Trophoblast cell (in vitro differentiated cells and primary cell): ENCODE measurements at regions not wholly inside any gene's neighbourhood (a gene's known extent, or its start where the extent isn't known, plus 50 kb on each side); places are given as distances from the start of the nearest gene placed in this dataset.

ENCODE experiments used
- DNase-seq, 2 donors: peaks; one replicate each; pipeline ENCODE4 v3.0.0-alpha.2; 2016
- H2AFZ ChIP-seq: 2 replicates; pipeline ENCODE4 v1.6.1; 2013; ENCODE audit warnings: low read length, moderate library complexity, mild to moderate bottlenecking; ENCODE audit not compliant: insufficient read depth, poor library complexity
- H2AK5ac ChIP-seq: 2 replicates; pipeline ENCODE4 v1.6.1; 2013; ENCODE audit warnings: mild to moderate bottlenecking, low read length
- H2BK120ac ChIP-seq: 2 replicates; pipeline ENCODE4 v1.6.1; 2013; ENCODE audit warnings: low read length, mild to moderate bottlenecking, moderate library complexity; ENCODE audit not compliant: insufficient read depth, poor library complexity
- H2BK12ac ChIP-seq: 2 replicates; pipeline ENCODE4 v1.6.1; 2013; ENCODE audit warnings: mild to moderate bottlenecking, low read length, moderate library complexity
- H2BK5ac ChIP-seq: 2 replicates; pipeline ENCODE4 v1.6.1; 2013; ENCODE audit warnings: low read length, low read depth, moderate library complexity, mild to moderate bottlenecking; ENCODE audit not compliant: poor library complexity
- H3K14ac ChIP-seq: 2 replicates; pipeline ENCODE4 v1.6.1; 2013; ENCODE audit warnings: mild to moderate bottlenecking, low read length
- H3K18ac ChIP-seq: 2 replicates; pipeline ENCODE4 v1.6.1; 2013; ENCODE audit warnings: mild to moderate bottlenecking, low read length
- H3K23ac ChIP-seq: 2 replicates; pipeline ENCODE4 v1.6.1; 2013; ENCODE audit warnings: low read length
- H3K27ac ChIP-seq: 2 replicates; pipeline ENCODE4 v1.5.1; 2013; ENCODE audit warnings: low read depth, mild to moderate bottlenecking, inconsistent platforms, low read length, moderate library complexity
- H3K27me3 ChIP-seq: 2 replicates; pipeline ENCODE4 v1.6.1; 2013; ENCODE audit warnings: inconsistent platforms, mild to moderate bottlenecking, low read length, moderate library complexity; ENCODE audit not compliant: insufficient read depth
- H3K36me3 ChIP-seq, 2 experiments: 1 replicate in 1 of 2; 2 replicates in 1 of 2; pipeline ENCODE4 v1.6.1; 2013; ENCODE audit warnings: low read length in 2 of 2, mild to moderate bottlenecking in 2 of 2, moderate library complexity in 1 of 2; ENCODE audit not compliant: insufficient read depth in 2 of 2, control insufficient read depth in 1 of 2
- H3K4ac ChIP-seq: 2 replicates; pipeline ENCODE4 v1.6.1; 2013; ENCODE audit warnings: low read depth, mild to moderate bottlenecking, low read length, moderate library complexity
- H3K4me1 ChIP-seq, 2 experiments: 1 replicate in 1 of 2; 2 replicates in 1 of 2; pipeline ENCODE4 v1.6.1; 2013; ENCODE audit warnings: low read length in 2 of 2, mild to moderate bottlenecking in 2 of 2, moderate library complexity in 1 of 2; ENCODE audit not compliant: insufficient read depth in 2 of 2, control insufficient read depth in 1 of 2
- H3K4me2 ChIP-seq: 2 replicates; pipeline ENCODE4 v1.6.1; 2013; ENCODE audit warnings: inconsistent platforms, mild to moderate bottlenecking, low read length, moderate library complexity
- H3K4me3 ChIP-seq: 2 replicates; pipeline ENCODE4 v1.5.1; 2013; ENCODE audit warnings: mild to moderate bottlenecking, low read depth, low read length, inconsistent platforms
- H3K79me1 ChIP-seq: one replicate; pipeline ENCODE4 v1.6.1; 2013; ENCODE audit warnings: low read length
- H3K79me2 ChIP-seq: 2 replicates; pipeline ENCODE4 v1.6.1; 2013; ENCODE audit warnings: low read length, mild to moderate bottlenecking; ENCODE audit not compliant: control insufficient read depth, insufficient read depth, poor library complexity
- H3K9ac ChIP-seq: 2 replicates; pipeline ENCODE4 v1.6.1; 2013; ENCODE audit warnings: mild to moderate bottlenecking, low read length
- H3K9me3 ChIP-seq: 2 replicates; pipeline ENCODE4 v1.6.1; 2013; ENCODE audit warnings: low read depth, mild to moderate bottlenecking, control low read depth, inconsistent platforms, low read length; ENCODE audit not compliant: insufficient read depth
- H4K12ac ChIP-seq: 2 replicates; pipeline ENCODE4 v1.6.1; 2013; ENCODE audit warnings: low read depth, mild to moderate bottlenecking, low read length, moderate library complexity
- H4K8ac ChIP-seq: 2 replicates; pipeline ENCODE4 v1.6.1; 2013; ENCODE audit warnings: low read depth, mild to moderate bottlenecking, low read length, moderate library complexity
- H4K91ac ChIP-seq: one replicate; pipeline ENCODE4 v1.6.1; 2013; ENCODE audit warnings: low read depth, mild to moderate bottlenecking, low read length, moderate library complexity
- WGBS: extraction: QIAGEN DNeasy Blood & Tissue Kit; methylation state at CpG from one replicate; pipeline ENCODE4 v1.1.7; 2013; ENCODE audit warnings: missing lambda C conversion rate; ENCODE audit not compliant: insufficient read length, insufficient coverage; ENCODE audit errors: extremely low coverage; 5-methylcytosine and 5-hydroxymethylcytosine counted together

- H3K18ac ChIP-seq, result no peak overlapping the region
- no peak overlapping the region for H2BK5ac ChIP-seq
- DNase-seq, result no peak
- no peak overlapping the region for H4K12ac ChIP-seq
- H2AFZ ChIP-seq, result no peak overlapping the region
- H3K36me3 ChIP-seq, result no peaks in the 10 kb centered on the region
- no peak overlapping the region for H3K4me2 ChIP-seq
- no peaks in the 10 kb centered on the region for H3K4me1 ChIP-seq
- H3K27me3 ChIP-seq, result no peaks in the 10 kb centered on the region
- H3K79me1 ChIP-seq, result no peaks in the 10 kb centered on the region
- H3K9me3 ChIP-seq, result no peaks in the 10 kb centered on the region
- H2BK120ac ChIP-seq, result no peak overlapping the region
- H3K79me2 ChIP-seq, result no peaks in the 10 kb centered on the region
- H4K8ac ChIP-seq, result no peak overlapping the region
- no peak overlapping the region for H3K23ac ChIP-seq
- H3K14ac ChIP-seq, result no peak overlapping the region
- H3K4me3 ChIP-seq, result no peak overlapping the region
- no peak overlapping the region for H3K27ac ChIP-seq
- H2AK5ac ChIP-seq, result no peak overlapping the region
- no peak overlapping the region for H2BK12ac ChIP-seq
- WGBS, result no CpG with 5 or more reads among the region's 8 CpGs
- no peak overlapping the region for H3K9ac ChIP-seq
- H4K91ac ChIP-seq, result no peak overlapping the region
- H3K4ac ChIP-seq, result no peak overlapping the region
Observed at GRCh38 chr1:57866998-57867397, 443.1 kb upstream of the DAB1 start.

GRCh38 chr1:57860931-57861565, 437.2 kb upstream of the DAB1 start:
- Histone ChIP-seq H3K23ac (no peak overlapping the region), H3K4me2 (no peak overlapping the region), H3K4me3 (no peak overlapping the region), H2AFZ (no peak overlapping the region), H4K91ac (no peak overlapping the region), H3K79me2 (no peaks in the 10 kb centered on the region), H3K27ac (no peak overlapping the region), H3K27me3 (no peaks in the 10 kb centered on the region), H3K4ac (no peak overlapping the region), H2BK120ac (no peak overlapping the region), H3K9me3 (no peaks in the 10 kb centered on the region), H3K9ac (no peak overlapping the region), H3K36me3 (no peaks in the 10 kb centered on the region), H3K79me1 (no peaks in the 10 kb centered on the region), H3K4me1 (no peaks in the 10 kb centered on the region), H2BK12ac (no peak overlapping the region), H2AK5ac (no peak overlapping the region), H2BK5ac (no peak overlapping the region), H3K18ac (no peak overlapping the region), H3K14ac (no peak overlapping the region), H4K12ac (no peak overlapping the region), H4K8ac (no peak overlapping the region)
- DNase-seq, result peak; percentile 97
- WGBS, result no CpG with 5 or more reads among the region's 5 CpGs

- Histone ChIP-seq H4K12ac (no peak overlapping the region), H3K36me3 (no peaks in the 10 kb centered on the region), H2BK120ac (no peak overlapping the region), H2BK5ac (no peak overlapping the region), H3K9ac (no peak overlapping the region), H3K18ac (no peak overlapping the region), H3K9me3 (no peaks in the 10 kb centered on the region), H2AFZ (no peak overlapping the region), H3K23ac (no peak overlapping the region), H3K79me1 (no peaks in the 10 kb centered on the region), H3K79me2 (no peaks in the 10 kb centered on the region), H3K27me3 (no peaks in the 10 kb centered on the region), H3K4ac (no peak overlapping the region), H4K91ac (no peak overlapping the region), H3K4me3 (no peak overlapping the region), H3K4me1 (no peaks in the 10 kb centered on the region), H3K14ac (no peak overlapping the region), H2AK5ac (no peak overlapping the region), H3K27ac (no peak overlapping the region), H2BK12ac (no peak overlapping the region), H3K4me2 (no peak overlapping the region), H4K8ac (no peak overlapping the region)
- WGBS, result no CpG with 5 or more reads among the region's 3 CpGs
- peak; percentile 43 to 68 for DNase-seq
Observed at GRCh38 chr1:57860325-57860724, 436.5 kb upstream of the DAB1 start.

GRCh38 chr1:57858740-57859139, 434.9 kb upstream of the DAB1 start:
- H3K18ac ChIP-seq, result no peak overlapping the region
- H2AK5ac ChIP-seq, result no peak overlapping the region
- H3K9me3 ChIP-seq, result no peaks in the 10 kb centered on the region
- no peak overlapping the region for H3K9ac ChIP-seq
- H4K8ac ChIP-seq, result no peak overlapping the region
- no peak overlapping the region for H3K4me3 ChIP-seq
- no peak overlapping the region for H2BK5ac ChIP-seq
- H3K4me1 ChIP-seq, result no peaks in the 10 kb centered on the region
- H3K79me2 ChIP-seq, result no peaks in the 10 kb centered on the region
- no peaks in the 10 kb centered on the region for H3K79me1 ChIP-seq
- no peaks in the 10 kb centered on the region for H3K27me3 ChIP-seq
- H3K27ac ChIP-seq, result no peak overlapping the region
- no peak overlapping the region for H2BK120ac ChIP-seq
- no peaks in the 10 kb centered on the region for H3K36me3 ChIP-seq
- no peak overlapping the region for H4K91ac ChIP-seq
- no peak overlapping the region for H3K23ac ChIP-seq
- no peak overlapping the region for H3K14ac ChIP-seq
- H3K4ac ChIP-seq, result no peak overlapping the region
- no CpG with 5 or more reads among the region's 4 CpGs for WGBS
- H3K4me2 ChIP-seq, result no peak overlapping the region
- no peak overlapping the region for H2AFZ ChIP-seq
- DNase-seq, result peak in 1 of 2 donors; percentile 1
- H2BK12ac ChIP-seq, result no peak overlapping the region
- no peak overlapping the region for H4K12ac ChIP-seq
